ENCODE measurements at regions not wholly inside any gene's neighbourhood (a gene's known extent, or its start where the extent isn't known, plus 50 kb on each side); places are given as distances from the start of the nearest gene placed in this dataset.

DNA sequence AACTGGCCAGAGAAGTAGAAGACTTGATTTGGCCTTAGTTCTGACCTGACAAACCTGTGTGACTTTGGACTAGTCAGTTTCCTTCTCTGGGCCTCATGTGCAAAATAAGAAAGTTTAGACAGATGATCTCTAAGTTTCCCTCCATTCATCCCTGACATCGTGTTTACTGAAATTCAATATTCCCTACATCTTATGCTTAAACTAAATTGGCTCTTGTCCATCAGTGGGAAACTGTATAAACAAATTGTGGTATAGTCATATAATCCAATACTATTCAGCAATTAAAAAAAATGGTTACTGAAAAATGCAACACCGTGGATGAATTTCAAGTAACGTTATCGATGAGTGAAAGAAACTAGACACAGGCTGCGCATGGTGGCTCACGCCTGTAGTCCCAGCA lies 64.4 kb upstream of the HRH1 start:
- Mint-ChIP-seq H3K4me3 (no peak overlapping the region), H3K4me1 (ENCODE audit: low read depth) (no peaks in the 10 kb centered on the region), H3K27ac (no peak overlapping the region), H3K9me3 (no peaks in the 10 kb centered on the region), H3K36me3 (ENCODE audit: low read depth) (no peaks in the 10 kb centered on the region), H3K27me3 (peaks cover 13% of the 10 kb centered on the region)
- DNase-seq: no peak

DNA sequence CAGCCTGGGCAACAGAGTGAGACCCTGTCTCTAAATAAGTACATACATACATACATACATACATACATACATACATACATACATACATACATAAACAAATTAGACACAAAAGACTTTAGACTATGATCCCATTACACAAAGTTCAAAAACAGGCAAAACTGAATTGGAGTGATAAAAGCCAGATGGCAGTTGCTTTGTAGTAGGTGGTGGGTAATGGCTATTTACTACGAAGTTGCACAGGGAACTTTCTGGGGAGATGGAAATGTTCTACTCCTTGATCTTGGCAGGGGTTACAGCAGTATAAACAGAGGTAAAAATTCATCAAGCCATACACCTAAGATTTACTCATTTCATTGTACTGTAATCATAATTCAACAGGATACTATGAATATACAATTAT lies 63.7 kb upstream of the HRH1 start:
- H3K36me3 Mint-ChIP-seq (ENCODE audit: low read depth): no peaks in the 10 kb centered on the region
- no peaks in the 10 kb centered on the region for H3K9me3 Mint-ChIP-seq
- no peak overlapping the region for H3K4me3 Mint-ChIP-seq
- DNase-seq: no peak
- no peaks in the 10 kb centered on the region for H3K4me1 Mint-ChIP-seq (ENCODE audit: low read depth)
- no peak overlapping the region for H3K27ac Mint-ChIP-seq
- H3K27me3 Mint-ChIP-seq: peaks cover 19% of the 10 kb centered on the region

DNA sequence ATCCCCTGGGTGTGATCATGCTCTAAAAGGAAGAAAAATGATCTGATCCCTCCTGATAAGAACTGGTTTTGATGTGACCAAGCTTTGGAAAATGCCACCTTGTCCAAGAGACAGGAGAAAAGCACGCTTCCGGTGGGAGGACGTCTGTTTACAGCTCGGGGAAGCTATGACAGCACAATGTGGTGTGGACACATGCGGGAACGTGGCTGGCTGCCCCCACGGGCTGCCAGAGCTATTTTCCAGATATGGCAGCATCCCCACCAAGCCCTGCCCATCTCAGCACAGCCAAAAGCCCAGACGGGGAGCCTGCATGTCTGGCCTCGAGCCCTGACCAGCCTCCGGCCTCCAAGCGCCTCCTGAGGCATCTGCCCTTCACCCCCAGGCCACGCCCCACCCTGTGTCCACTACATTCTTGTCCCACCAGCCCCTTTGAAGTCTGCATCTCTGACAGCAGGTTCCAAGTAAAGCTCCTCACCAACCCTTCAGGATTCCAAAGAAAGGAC lies 63.2 kb upstream of the HRH1 start:
- Mint-ChIP-seq H3K4me3 (no peak overlapping the region), H3K9me3 (no peaks in the 10 kb centered on the region), H3K36me3 (ENCODE audit: low read depth) (no peaks in the 10 kb centered on the region), H3K4me1 (ENCODE audit: low read depth) (peaks cover 4% of the 10 kb centered on the region), H3K27ac (no peak overlapping the region), H3K27me3 (peaks cover 17% of the 10 kb centered on the region)
- DNase-seq: no peak

DNA sequence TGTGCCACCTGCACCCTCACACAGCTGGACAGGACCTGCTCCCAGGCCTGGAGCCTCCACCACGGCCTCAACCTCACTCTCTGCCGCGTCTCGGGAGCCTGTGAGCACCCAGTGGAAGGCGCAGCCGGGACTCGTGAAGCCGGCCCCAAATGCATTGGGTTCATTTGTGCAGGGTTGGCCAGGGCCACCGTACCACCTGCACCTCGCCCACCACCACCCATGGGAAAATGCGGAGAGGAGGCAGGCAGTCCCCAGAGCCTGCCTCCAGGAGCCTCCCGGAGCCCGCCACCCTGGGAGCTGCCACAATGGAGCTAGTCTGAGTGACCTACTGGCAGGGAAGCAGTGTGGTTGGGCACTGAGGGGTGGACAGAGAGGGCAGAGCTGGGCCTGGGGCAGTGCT lies 62.5 kb upstream of the HRH1 start:
- H3K36me3 Mint-ChIP-seq (ENCODE audit: low read depth): no peaks in the 10 kb centered on the region
- H3K9me3 Mint-ChIP-seq: no peaks in the 10 kb centered on the region
- H3K27me3 Mint-ChIP-seq: peaks cover 17% of the 10 kb centered on the region
- H3K4me1 Mint-ChIP-seq (ENCODE audit: low read depth): peaks cover 10% of the 10 kb centered on the region
- no peak for DNase-seq
- H3K4me3 Mint-ChIP-seq: no peak overlapping the region
- H3K27ac Mint-ChIP-seq: no peak overlapping the region

DNA sequence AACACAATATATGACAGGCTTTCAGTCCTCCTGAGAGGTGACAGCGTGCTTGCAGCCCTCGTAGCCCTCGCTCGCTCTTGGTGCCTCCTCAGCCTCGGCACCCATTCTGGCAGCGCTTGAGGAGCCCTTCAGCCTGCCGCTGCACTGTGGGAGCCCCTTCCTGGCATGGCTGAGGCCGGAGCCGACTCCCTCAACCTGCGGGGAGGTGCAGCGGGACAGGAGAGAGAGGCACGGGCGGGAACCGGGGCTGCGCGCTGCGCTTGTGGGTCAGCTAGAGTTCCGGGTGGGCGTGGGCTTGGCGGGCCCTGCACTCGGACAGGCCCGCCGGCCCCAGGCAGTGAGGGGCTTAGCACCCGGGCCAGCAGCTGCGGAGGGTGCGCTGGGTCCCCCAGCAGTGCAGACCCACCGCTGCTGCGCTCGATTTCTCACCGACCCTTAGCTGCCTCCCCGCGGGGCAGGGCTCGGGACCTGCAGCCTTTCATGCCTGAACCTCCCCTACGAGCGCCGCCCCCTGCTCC lies 60.4 kb upstream of the HRH1 start:
- H3K27ac Mint-ChIP-seq: no peak overlapping the region
- peaks cover 23% of the 10 kb centered on the region for H3K27me3 Mint-ChIP-seq
- no peak overlapping the region for H3K4me3 Mint-ChIP-seq
- peaks cover 19% of the 10 kb centered on the region for H3K4me1 Mint-ChIP-seq (ENCODE audit: low read depth)
- DNase-seq: no peak
- no peaks in the 10 kb centered on the region for H3K9me3 Mint-ChIP-seq
- no peaks in the 10 kb centered on the region for H3K36me3 Mint-ChIP-seq (ENCODE audit: low read depth)

DNA sequence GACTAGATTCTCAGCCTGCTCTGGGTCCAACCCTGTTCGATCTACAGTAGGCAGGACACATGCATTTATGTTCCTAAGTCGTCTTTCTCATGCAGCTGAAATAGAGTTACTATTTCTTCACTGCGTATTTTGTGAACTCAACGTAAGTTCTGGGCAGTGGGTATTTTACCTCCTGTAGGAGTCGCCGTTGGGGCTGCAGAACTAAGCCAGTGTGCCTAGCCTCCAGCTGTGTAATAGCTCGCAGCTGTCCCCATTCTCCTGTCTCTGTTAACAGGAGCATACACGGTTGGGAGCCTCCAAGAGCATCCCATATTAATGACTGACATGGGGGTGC lies 58.4 kb upstream of the HRH1 start:
- no peak overlapping the region for H3K4me3 Mint-ChIP-seq

DNA sequence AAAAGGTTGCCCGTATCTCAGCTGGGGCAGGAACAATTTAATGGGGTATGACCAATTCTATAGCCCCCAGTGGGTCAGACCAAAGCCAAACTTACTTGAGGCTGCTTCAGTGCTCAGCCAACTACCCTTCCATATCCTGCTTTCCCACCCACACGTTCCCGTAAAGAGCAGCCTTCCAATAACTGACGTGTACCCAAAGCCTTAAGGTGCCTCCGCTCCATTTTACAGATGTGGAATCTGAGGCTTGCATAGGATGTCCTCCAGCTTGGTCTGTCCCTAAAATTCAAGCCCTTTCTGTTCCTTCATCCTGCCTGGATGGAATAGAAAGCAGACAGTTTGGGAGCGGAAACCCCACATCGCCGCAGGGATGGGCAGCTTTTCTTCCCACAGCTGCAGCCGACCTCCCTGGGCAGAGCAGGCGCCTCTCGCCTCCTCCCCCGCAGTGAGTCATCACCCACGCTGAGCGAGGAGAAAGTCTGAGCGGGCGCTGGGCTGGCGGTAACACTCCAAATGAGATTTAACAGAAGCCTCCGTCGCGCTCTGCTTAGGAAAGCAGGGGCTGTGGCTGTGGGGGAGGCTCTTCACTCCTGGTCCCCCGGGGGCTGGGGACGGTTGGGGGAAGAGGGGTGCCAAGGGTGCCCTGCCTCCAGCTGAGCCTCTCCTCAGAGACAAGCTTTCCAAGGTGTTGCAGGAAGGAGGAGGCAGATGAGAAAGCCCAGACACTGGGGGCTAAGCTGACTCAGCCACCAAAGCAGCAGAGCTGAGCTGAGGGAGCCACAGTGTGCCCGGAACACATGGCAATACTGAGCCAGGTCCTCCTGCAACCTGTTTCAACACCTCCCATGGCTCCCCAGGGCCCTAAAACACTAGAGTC lies 57.8 kb upstream of the HRH1 start:
- DNase-seq: peak; percentile 82
- Mint-ChIP-seq H3K36me3 (ENCODE audit: low read depth) (no peaks in the 10 kb centered on the region), H3K4me1 (ENCODE audit: low read depth) (peaks cover 19% of the 10 kb centered on the region), H3K9me3 (no peaks in the 10 kb centered on the region), H3K4me3 (peak overlapping the region; percentile 67), H3K27ac (peak overlapping the region; percentile 87), H3K27me3 (peaks cover 31% of the 10 kb centered on the region)

More for the DNA sequence above, 58.4 kb upstream of the HRH1 start:
- Mint-ChIP-seq H3K9me3 (no peaks in the 10 kb centered on the region), H3K27ac (no peak overlapping the region), H3K4me1 (ENCODE audit: low read depth) (peaks cover 19% of the 10 kb centered on the region), H3K27me3 (peaks cover 31% of the 10 kb centered on the region), H3K36me3 (ENCODE audit: low read depth) (no peaks in the 10 kb centered on the region)
- no peak for DNase-seq

DNA sequence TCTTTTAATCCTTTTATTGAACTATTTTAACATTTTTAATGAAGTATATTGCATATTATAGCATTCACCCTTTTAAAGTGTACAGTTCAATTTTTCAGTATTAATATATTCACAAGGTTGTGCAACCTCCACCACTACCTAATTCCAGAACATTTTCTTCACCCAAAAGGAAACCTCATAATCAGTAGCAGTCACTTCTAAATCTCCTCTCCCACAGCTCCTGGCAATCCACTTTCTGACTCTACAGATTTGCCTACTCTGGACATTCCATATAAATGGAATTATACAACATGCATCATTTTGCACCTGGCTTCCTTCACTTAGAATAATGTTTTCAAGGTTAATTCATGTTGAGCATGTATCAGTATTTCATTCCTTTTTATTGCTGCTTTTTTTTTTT lies 55.0 kb upstream of the HRH1 start:
- H3K27me3 Mint-ChIP-seq: peaks cover 35% of the 10 kb centered on the region
- no peak overlapping the region for H3K27ac Mint-ChIP-seq
- peaks cover 2% of the 10 kb centered on the region for H3K36me3 Mint-ChIP-seq (ENCODE audit: low read depth)
- H3K9me3 Mint-ChIP-seq: peaks cover 11% of the 10 kb centered on the region
- DNase-seq: no peak
- peaks cover 19% of the 10 kb centered on the region for H3K4me1 Mint-ChIP-seq (ENCODE audit: low read depth)
- H3K4me3 Mint-ChIP-seq: no peak overlapping the region

All from activated T-cell treated with anti-CD3 and anti-CD28 coated beads, Interleukin-2, amount 50 U/mL, for 24 hours (primary cell).